Mesothelial cell of epicardium (in vitro differentiated cells): ENCODE measurements at regions not wholly inside any gene's neighbourhood (a gene's known extent, or its start where the extent isn't known, plus 50 kb on each side); places are given as distances from the start of the nearest gene placed in this dataset.

Source experiments
- DNase-seq, 2 experiments: peaks; one replicate each; pipeline ENCODE4 v3.0.0; 2021; ENCODE audit warnings: low spot score in 2 of 2; ENCODE audit not compliant: unreplicated experiment in 2 of 2
- H3K27ac Mint-ChIP-seq: 2 replicates; pipeline ENCODE4 v1.8.0; 2021; ENCODE audit warnings: mixed read lengths
- H3K27me3 Mint-ChIP-seq: 2 replicates; pipeline ENCODE4 v1.8.0; 2021; ENCODE audit warnings: low read depth, mixed read lengths
- H3K36me3 Mint-ChIP-seq: 2 replicates; pipeline ENCODE4 v1.8.0; 2021; ENCODE audit warnings: mixed read lengths
- H3K4me1 Mint-ChIP-seq: 2 replicates; pipeline ENCODE4 v1.8.0; 2021; ENCODE audit warnings: mixed read lengths
- H3K4me3 Mint-ChIP-seq: 2 replicates; pipeline ENCODE4 v1.8.0; 2021; ENCODE audit warnings: mild to moderate bottlenecking, moderate library complexity, mixed read lengths
- H3K9me3 Mint-ChIP-seq: 2 replicates; pipeline ENCODE4 v1.8.0; 2021; ENCODE audit warnings: mixed read lengths
- CTCF ChIP-seq: fragments of 200-600 bp; sonication (generic); IDR thresholded peaks from one replicate; pipeline ENCODE4 v1.5.0; 2021; ENCODE audit warnings: antibody characterized with exemption; ENCODE audit not compliant: unreplicated experiment

GRCh38 chrX:39678914-39679313 lies 418.8 kb downstream of the BCOR start:
- DNase-seq: no peak
- H3K27me3 Mint-ChIP-seq: no peaks in the 10 kb centered on the region
- peaks cover 14% of the 10 kb centered on the region for H3K4me1 Mint-ChIP-seq
- H3K36me3 Mint-ChIP-seq: no peaks in the 10 kb centered on the region
- TF ChIP-seq CTCF: no peak
- H3K4me3 Mint-ChIP-seq: no peak overlapping the region
- H3K9me3 Mint-ChIP-seq: peaks cover 19% of the 10 kb centered on the region
- no peak overlapping the region for H3K27ac Mint-ChIP-seq

- H3K27me3 Mint-ChIP-seq: no peaks in the 10 kb centered on the region
- no peak for TF ChIP-seq CTCF
- DNase-seq: no peak
- no peak overlapping the region for H3K27ac Mint-ChIP-seq
- no peaks in the 10 kb centered on the region for H3K36me3 Mint-ChIP-seq
- no peak overlapping the region for H3K4me3 Mint-ChIP-seq
- peaks cover 22% of the 10 kb centered on the region for H3K9me3 Mint-ChIP-seq
- H3K4me1 Mint-ChIP-seq: peaks cover 12% of the 10 kb centered on the region
These were observed 418.1 kb downstream of the BCOR start for GRCh38 chrX:39679497-39680157.

GRCh38 chrX:39681885-39682284 lies 415.9 kb downstream of the BCOR start:
- Mint-ChIP-seq H3K27me3 (no peaks in the 10 kb centered on the region), H3K4me3 (no peak overlapping the region), H3K36me3 (no peaks in the 10 kb centered on the region), H3K4me1 (peaks cover 9% of the 10 kb centered on the region), H3K27ac (no peak overlapping the region), H3K9me3 (peaks cover 19% of the 10 kb centered on the region)
- no peak for DNase-seq
- no peak for TF ChIP-seq CTCF

GRCh38 chrX:39682778-39683177 lies 415.0 kb downstream of the BCOR start:
- Mint-ChIP-seq H3K4me3 (no peak overlapping the region), H3K27ac (no peak overlapping the region), H3K27me3 (no peaks in the 10 kb centered on the region), H3K36me3 (no peaks in the 10 kb centered on the region), H3K4me1 (peaks cover 15% of the 10 kb centered on the region), H3K9me3 (peaks cover 18% of the 10 kb centered on the region)
- no peak for DNase-seq
- no peak for TF ChIP-seq CTCF

GRCh38 chrX:39688219-39688575 lies 409.6 kb downstream of the BCOR start:
- Mint-ChIP-seq H3K9me3 (peaks cover 10% of the 10 kb centered on the region), H3K36me3 (no peaks in the 10 kb centered on the region), H3K4me3 (no peak overlapping the region), H3K4me1 (peaks cover 21% of the 10 kb centered on the region), H3K27me3 (no peaks in the 10 kb centered on the region), H3K27ac (no peak overlapping the region)
- no peak for DNase-seq
- TF ChIP-seq CTCF: no peak
